Astrocyte of the spinal cord (primary cell): ENCODE measurements at regions not wholly inside any gene's neighbourhood (a gene's known extent, or its start where the extent isn't known, plus 50 kb on each side); places are given as distances from the start of the nearest gene placed in this dataset.

Experiments used
- DNase-seq: peaks from one replicate; pipeline ENCODE4 v3.0.0; 2011; ENCODE audit warnings: low read depth, low spot score
- H3K4me3 ChIP-seq: 2 replicates; pipeline ENCODE4 v1.5.1; 2011; ENCODE audit warnings: low read depth, mild to moderate bottlenecking, low read length, moderate library complexity
- in situ Hi-C: cut with HindIII; loops from 2 replicates; pipeline ENCODE4 v1.10.0; 2017; ENCODE audit warnings: low sequenced_read_pairs
- TF ChIP-seq, protein P1 (sequence below): IDR thresholded peaks from 2 replicates; pipeline ENCODE4 v1.5.1; 2012; ENCODE audit warnings: low read depth, mild to moderate bottlenecking, low read length, inconsistent platforms

GRCh38 chr7:116384936-116385635 lies 114.5 kb upstream of the CAV2 start:
- DNase-seq = no peak
- in situ Hi-C loops = no loop called here

GRCh38 chr7:116386674-116387073 lies 112.9 kb upstream of the CAV2 start:
- in situ Hi-C loops = no loop called here
- H3K4me3 ChIP-seq = no peak overlapping the region
- TF ChIP-seq, protein P1, sequence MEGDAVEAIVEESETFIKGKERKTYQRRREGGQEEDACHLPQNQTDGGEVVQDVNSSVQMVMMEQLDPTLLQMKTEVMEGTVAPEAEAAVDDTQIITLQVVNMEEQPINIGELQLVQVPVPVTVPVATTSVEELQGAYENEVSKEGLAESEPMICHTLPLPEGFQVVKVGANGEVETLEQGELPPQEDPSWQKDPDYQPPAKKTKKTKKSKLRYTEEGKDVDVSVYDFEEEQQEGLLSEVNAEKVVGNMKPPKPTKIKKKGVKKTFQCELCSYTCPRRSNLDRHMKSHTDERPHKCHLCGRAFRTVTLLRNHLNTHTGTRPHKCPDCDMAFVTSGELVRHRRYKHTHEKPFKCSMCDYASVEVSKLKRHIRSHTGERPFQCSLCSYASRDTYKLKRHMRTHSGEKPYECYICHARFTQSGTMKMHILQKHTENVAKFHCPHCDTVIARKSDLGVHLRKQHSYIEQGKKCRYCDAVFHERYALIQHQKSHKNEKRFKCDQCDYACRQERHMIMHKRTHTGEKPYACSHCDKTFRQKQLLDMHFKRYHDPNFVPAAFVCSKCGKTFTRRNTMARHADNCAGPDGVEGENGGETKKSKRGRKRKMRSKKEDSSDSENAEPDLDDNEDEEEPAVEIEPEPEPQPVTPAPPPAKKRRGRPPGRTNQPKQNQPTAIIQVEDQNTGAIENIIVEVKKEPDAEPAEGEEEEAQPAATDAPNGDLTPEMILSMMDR = no peak
- DNase-seq = no peak

More at GRCh38 chr7:116384936-116385635, 114.5 kb upstream of the CAV2 start:
- no peak overlapping the region for H3K4me3 ChIP-seq
- TF ChIP-seq, protein P1 = no peak

DNA sequence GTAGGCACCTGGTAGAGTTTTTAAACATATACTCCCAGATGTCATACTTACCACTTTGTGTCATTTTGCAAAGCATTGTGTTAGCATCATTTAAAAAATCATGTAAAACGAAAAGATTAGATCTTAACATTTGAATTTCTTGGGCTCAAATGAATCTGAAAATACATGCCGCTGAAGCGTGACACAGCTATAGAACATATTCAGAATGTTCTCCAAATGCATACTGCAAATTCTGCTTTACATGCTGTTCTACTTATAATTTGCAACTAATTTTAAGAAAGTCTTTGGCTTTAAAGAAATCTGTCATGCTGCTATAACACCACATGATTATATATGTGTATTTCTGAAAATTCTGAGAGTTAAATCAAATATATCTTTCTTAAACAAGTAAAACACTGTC lies 109.2 kb upstream of the CAV2 start:
- TF ChIP-seq, protein P1 = no peak
- in situ Hi-C loops = no loop called here
- DNase-seq = no peak
- no peak overlapping the region for H3K4me3 ChIP-seq

- no peak overlapping the region for H3K4me3 ChIP-seq
- no peak for DNase-seq
- in situ Hi-C loops = no loop called here
- TF ChIP-seq, protein P1 = no peak
Measured at GRCh38 chr7:116392806-116393205, 106.7 kb upstream of the CAV2 start.

- TF ChIP-seq, protein P1 = no peak
- H3K4me3 ChIP-seq = no peak overlapping the region
- in situ Hi-C loops = no loop called here
- no peak for DNase-seq
Measured at GRCh38 chr7:116393654-116394053, 105.9 kb upstream of the CAV2 start.

DNA sequence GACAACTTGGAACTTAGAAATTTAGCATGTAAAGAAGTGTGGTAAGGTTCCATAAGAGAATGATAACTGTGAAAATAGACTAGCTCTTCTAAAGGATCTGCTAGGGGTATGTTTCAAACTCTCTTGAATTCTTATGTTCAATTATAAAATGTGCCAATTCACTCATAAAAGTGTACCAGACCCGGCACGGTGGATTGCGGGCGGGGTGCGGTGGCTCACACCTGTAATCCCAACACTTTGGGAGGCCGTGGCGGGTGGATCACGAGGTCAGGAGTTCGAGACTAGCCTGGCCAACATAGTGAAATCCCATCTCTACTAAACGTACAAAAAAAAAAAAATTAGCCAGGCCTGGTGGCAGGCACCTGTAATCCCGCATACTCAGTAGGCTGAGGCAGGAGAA lies 105.4 kb upstream of the CAV2 start:
- DNase-seq = no peak
- H3K4me3 ChIP-seq = no peak overlapping the region
- TF ChIP-seq, protein P1 = no peak
- in situ Hi-C loops = no loop called here
